GM23338 (cell line): ENCODE measurements at regions not wholly inside any gene's neighbourhood (a gene's known extent, or its start where the extent isn't known, plus 50 kb on each side); places are given as distances from the start of the nearest gene placed in this dataset.

Source experiments
- CREB1 ChIP-seq: fragments of 250-450 bp; sonication (Bioruptor Pico); IDR thresholded peaks from 2 replicates; pipeline ENCODE4 v1.5.0; 2020; ENCODE audit warnings: low read depth, mild to moderate bottlenecking, moderate library complexity
- EZH2 ChIP-seq: fragments of 200-600 bp; sonication (generic); IDR thresholded peaks from one replicate; pipeline ENCODE4 v1.8.0; 2017; ENCODE audit warnings: antibody characterized with exemption, mild to moderate bottlenecking, low read depth; ENCODE audit not compliant: unreplicated experiment
- EZH2phosphoT487 ChIP-seq: fragments of 200-600 bp; sonication (generic); IDR thresholded peaks from one replicate; pipeline ENCODE4 v1.8.1; 2018; ENCODE audit warnings: antibody characterized with exemption; ENCODE audit not compliant: unreplicated experiment
- JUNB ChIP-seq: IDR thresholded peaks from one replicate; pipeline ENCODE4 v1.6.1; 2016; ENCODE audit warnings: antibody characterized with exemption; ENCODE audit not compliant: unreplicated experiment
- NANOG ChIP-seq: IDR thresholded peaks from 2 replicates; pipeline ENCODE4 v1.6.1; 2016; ENCODE audit warnings: antibody characterized with exemption, borderline replicate concordance
- POLR2AphosphoS5 ChIP-seq: IDR thresholded peaks from 2 replicates; pipeline ENCODE4 v1.6.1; 2016; ENCODE audit warnings: antibody characterized with exemption, low read depth
- ZNF114 ChIP-seq: fragments of 250-450 bp; sonication (Bioruptor Pico); IDR thresholded peaks from 2 replicates; pipeline ENCODE4 v1.5.0; 2020; ENCODE audit warnings: mild to moderate bottlenecking, moderate library complexity
- TF ChIP-seq, protein P1 (sequence below), 2 experiments: fragments of 200-600 bp in 1 of 2; sonication (generic) in 1 of 2; conservative IDR thresholded peaks; 2 replicates each; pipeline versions ENCODE4 v1.5.1 to v1.6.1; 2016 to 2017; ENCODE audit warnings: antibody characterized with exemption in 2 of 2, low read depth in 2 of 2, mild to moderate bottlenecking in 2 of 2, moderate library complexity in 1 of 2
- TF ChIP-seq, protein P2 (sequence below): IDR thresholded peaks from one replicate; pipeline ENCODE4 v1.6.1; 2018; ENCODE audit warnings: antibody characterized with exemption; ENCODE audit not compliant: unreplicated experiment
- TF ChIP-seq, protein P3 (sequence below): IDR thresholded peaks from 2 replicates; pipeline ENCODE4 v1.6.1; 2016; ENCODE audit warnings: antibody characterized with exemption

DNA sequence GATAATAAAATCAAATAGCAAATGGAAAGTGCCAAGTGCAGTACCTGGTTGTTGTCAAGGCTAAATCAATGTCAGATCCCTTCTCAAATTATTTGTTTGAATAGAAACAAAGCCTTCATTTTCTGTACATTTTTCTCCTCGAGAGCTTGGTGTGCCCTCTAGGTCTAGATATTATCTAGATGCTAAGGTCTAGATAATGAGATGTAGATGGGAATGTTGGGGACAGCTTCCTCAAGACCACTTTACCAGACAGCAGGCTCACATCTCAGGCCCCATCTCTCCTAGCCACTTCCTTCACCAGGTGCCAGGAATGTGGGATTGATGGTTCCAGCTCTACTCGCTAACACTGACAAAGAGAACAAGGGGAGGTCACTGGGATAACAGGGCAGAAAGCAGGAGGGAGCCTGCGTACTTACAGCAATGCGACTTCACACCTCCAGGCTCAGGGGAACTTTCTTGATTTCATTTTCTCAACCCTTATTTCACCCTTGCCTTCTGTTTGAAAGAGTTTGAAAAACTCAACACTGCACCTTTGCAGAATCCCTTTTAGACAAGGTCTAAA lies 451.4 kb upstream of the VSTM2A start:
- TF ChIP-seq EZH2phosphoT487 (no peak), POLR2AphosphoS5 (no peak), CREB1 (CRISPR knock-in tag) (no peak), EZH2 (no peak), ZNF114 (no peak), NANOG (no peak), JUNB (no peak)
- TF ChIP-seq, protein P1, sequence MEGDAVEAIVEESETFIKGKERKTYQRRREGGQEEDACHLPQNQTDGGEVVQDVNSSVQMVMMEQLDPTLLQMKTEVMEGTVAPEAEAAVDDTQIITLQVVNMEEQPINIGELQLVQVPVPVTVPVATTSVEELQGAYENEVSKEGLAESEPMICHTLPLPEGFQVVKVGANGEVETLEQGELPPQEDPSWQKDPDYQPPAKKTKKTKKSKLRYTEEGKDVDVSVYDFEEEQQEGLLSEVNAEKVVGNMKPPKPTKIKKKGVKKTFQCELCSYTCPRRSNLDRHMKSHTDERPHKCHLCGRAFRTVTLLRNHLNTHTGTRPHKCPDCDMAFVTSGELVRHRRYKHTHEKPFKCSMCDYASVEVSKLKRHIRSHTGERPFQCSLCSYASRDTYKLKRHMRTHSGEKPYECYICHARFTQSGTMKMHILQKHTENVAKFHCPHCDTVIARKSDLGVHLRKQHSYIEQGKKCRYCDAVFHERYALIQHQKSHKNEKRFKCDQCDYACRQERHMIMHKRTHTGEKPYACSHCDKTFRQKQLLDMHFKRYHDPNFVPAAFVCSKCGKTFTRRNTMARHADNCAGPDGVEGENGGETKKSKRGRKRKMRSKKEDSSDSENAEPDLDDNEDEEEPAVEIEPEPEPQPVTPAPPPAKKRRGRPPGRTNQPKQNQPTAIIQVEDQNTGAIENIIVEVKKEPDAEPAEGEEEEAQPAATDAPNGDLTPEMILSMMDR (conservative IDR thresholded peaks at IDR 0.05; ENCODE audit: low read depth in 2 of 2): no peak
- TF ChIP-seq, protein P2, sequence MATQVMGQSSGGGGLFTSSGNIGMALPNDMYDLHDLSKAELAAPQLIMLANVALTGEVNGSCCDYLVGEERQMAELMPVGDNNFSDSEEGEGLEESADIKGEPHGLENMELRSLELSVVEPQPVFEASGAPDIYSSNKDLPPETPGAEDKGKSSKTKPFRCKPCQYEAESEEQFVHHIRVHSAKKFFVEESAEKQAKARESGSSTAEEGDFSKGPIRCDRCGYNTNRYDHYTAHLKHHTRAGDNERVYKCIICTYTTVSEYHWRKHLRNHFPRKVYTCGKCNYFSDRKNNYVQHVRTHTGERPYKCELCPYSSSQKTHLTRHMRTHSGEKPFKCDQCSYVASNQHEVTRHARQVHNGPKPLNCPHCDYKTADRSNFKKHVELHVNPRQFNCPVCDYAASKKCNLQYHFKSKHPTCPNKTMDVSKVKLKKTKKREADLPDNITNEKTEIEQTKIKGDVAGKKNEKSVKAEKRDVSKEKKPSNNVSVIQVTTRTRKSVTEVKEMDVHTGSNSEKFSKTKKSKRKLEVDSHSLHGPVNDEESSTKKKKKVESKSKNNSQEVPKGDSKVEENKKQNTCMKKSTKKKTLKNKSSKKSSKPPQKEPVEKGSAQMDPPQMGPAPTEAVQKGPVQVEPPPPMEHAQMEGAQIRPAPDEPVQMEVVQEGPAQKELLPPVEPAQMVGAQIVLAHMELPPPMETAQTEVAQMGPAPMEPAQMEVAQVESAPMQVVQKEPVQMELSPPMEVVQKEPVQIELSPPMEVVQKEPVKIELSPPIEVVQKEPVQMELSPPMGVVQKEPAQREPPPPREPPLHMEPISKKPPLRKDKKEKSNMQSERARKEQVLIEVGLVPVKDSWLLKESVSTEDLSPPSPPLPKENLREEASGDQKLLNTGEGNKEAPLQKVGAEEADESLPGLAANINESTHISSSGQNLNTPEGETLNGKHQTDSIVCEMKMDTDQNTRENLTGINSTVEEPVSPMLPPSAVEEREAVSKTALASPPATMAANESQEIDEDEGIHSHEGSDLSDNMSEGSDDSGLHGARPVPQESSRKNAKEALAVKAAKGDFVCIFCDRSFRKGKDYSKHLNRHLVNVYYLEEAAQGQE: no peak
- TF ChIP-seq, protein P3, sequence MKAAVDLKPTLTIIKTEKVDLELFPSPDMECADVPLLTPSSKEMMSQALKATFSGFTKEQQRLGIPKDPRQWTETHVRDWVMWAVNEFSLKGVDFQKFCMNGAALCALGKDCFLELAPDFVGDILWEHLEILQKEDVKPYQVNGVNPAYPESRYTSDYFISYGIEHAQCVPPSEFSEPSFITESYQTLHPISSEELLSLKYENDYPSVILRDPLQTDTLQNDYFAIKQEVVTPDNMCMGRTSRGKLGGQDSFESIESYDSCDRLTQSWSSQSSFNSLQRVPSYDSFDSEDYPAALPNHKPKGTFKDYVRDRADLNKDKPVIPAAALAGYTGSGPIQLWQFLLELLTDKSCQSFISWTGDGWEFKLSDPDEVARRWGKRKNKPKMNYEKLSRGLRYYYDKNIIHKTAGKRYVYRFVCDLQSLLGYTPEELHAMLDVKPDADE: no peak
